GM18858 (cell line): ENCODE measurements at regions not wholly inside any gene's neighbourhood (a gene's known extent, or its start where the extent isn't known, plus 50 kb on each side); places are given as distances from the start of the nearest gene placed in this dataset.
"Not testable (repeated sequence)": the region's sequence is repeated elsewhere in the genome, so short reads cannot be mapped to it uniquely, and the experiment has no call there.

Experiments used
- ATAC-seq: cut with Tn5 transposase; IDR thresholded peaks from one replicate; pipeline ENCODE4 v1.9.1; 2021; ENCODE audit not compliant: unreplicated experiment

DNA sequence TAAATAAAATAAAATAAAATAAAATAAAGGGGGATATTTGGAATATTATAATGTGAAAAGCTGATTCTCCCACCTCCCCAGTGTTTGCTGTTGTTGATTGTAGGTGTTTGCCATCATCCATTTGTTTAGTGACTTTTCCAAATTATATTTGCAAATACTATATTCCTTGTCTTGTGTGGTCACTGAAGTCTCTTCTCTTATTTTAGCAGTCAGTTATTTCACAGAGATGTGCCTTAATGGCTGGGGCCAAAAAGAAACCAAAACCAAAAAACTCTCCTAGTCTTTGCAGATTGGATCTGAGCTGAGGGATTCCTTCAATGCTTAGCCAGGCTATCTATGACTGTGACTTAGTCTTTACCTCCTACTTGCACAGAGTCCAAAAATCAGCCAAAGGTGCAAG lies 70.9 kb upstream of the ZNF169 start:
- ATAC-seq, result no peak

DNA sequence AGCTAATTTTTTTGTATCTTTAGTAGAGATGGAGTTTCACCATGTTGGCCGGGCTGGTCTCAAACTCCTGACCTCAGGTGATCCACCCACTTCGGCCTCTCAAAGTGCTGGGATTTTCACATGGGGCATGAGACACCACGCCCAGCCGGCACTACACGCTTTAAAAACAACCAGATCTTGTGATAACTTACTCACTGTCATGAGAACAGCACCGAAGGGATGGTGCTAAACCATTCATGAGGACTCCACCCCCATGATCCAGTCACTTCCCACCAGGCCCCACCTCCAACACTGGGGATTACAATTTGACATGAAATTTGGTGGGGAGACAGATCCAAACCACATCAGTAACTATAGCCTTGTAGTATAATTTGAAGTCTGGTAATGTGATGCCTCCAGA lies 67.4 kb upstream of the ZNF169 start:
- ATAC-seq, result not testable (repeated sequence)

DNA sequence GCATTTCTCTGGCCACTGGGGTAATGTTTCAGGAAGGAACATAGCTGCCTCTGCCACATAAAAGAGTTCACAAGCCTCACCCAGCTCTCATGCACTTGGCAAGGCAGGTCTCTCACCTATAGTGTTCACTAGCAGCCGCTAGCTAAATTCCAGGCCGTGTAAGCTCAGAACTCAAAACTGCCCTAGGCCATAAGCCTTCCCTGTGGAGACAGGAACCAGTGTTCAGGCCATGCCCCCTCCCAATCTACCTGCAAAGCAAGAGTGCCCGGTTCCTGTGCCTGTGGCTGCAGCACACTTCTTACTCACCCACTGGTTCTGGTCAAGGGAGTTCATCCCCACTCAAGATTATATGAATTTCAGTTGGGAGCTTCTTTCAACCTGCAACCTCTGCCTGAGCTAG lies 60.7 kb upstream of the ZNF169 start:
- no peak for ATAC-seq

DNA sequence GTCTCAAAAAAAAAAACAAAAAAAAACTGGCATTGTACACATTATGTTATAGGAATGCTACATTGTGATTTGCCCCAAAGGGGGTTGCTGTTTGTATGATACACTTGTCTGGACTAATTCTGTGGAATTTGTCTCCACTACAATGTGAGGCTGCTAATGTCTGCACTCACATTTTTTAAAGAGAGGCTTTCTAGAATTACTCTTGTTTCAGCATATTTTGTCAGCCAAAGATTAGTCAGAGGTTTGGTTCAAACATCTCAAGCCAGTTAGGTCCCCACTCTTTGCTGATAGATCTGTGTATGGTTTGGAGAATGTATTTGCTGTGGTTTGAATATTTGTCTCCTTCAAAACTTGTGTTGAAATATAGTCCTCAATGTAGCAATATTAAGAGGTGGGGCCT lies 59.3 kb upstream of the ZNF169 start:
- no peak for ATAC-seq

DNA sequence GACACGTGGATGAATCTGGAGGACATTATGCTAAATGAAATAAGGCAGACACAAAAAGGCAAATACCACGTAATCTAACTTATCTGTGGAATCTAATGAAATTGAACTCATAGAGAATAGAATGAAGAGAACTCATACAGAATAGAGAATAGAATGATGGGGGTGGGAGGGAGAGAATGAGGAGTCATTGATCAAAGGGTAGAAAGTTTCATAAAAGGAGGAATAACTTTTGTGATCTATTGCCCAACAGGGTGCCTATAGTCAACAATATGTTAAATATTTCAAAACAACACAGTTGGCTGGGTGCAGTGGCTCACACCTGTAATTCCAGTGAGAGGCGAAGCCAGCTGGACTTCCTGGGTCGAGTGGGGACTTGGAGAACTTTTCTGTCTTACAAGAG lies 54.9 kb upstream of the ZNF169 start:
- ATAC-seq, result no peak

DNA sequence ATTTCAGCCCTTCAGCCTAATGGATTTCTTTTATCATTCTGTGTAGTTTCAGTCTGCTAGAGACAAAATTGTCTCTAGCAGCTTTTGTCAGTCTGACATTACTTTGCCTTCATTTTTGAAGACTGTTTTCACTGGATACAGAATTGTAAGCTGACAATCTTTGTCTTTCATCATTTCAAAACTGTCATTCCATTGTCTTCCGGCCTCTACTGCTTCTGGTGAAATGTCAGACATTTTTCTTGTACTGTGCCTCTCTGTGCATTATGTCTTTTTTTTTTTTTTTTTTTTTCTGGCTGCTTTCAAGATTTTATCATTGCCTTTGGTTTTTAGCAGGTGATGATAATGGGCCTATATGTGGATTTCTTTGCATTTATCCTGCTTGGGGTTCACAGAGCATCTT lies 51.3 kb upstream of the ZNF169 start:
- ATAC-seq, result no peak
